Calu3 (cell line): ENCODE measurements at regions not wholly inside any gene's neighbourhood (a gene's known extent, or its start where the extent isn't known, plus 50 kb on each side); places are given as distances from the start of the nearest gene placed in this dataset.

Source experiments
- BruUV-seq: library from RNA; stranded (reverse); fragments of 400-500 nt; replicated peaks from 2 replicates; lab custom pipeline; 2021; lab: Mats Ljungman, UMichigan
- CTCF ChIA-PET: fragments of 300-600 bp; sonication (Branson Sonifier 250); formaldehyde crosslinking; loops from one replicate; lab custom pipeline; 2022; ENCODE audit warnings: antibody characterized with exemption; lab: Charles Lee
- DNase-seq: peaks from one replicate; pipeline ENCODE4 v3.0.0; 2022
- H3K27ac Mint-ChIP-seq: one replicate; pipeline ENCODE4 v1.8.0; 2022; ENCODE audit warnings: mixed read lengths; ENCODE audit not compliant: unreplicated experiment
- H3K27me3 Mint-ChIP-seq: one replicate; pipeline ENCODE4 v1.8.0; 2022; ENCODE audit warnings: mixed read lengths; ENCODE audit not compliant: unreplicated experiment
- H3K36me3 Mint-ChIP-seq: one replicate; pipeline ENCODE4 v1.8.0; 2022; ENCODE audit warnings: mild to moderate bottlenecking, moderate library complexity, mixed read lengths; ENCODE audit not compliant: insufficient read depth, unreplicated experiment
- H3K4me1 Mint-ChIP-seq: one replicate; pipeline ENCODE4 v1.8.0; 2022; ENCODE audit warnings: mild to moderate bottlenecking, low read depth, mixed read lengths; ENCODE audit not compliant: unreplicated experiment
- H3K4me3 Mint-ChIP-seq: one replicate; pipeline ENCODE4 v1.8.0; 2022; ENCODE audit warnings: mild to moderate bottlenecking, low read depth, moderate library complexity, mixed read lengths; ENCODE audit not compliant: unreplicated experiment
- H3K9me3 Mint-ChIP-seq: one replicate; pipeline ENCODE4 v1.8.0; 2022; ENCODE audit warnings: low read depth, mixed read lengths; ENCODE audit not compliant: unreplicated experiment
- intact Hi-C: fragments of 100-400 bp; cut with micrococcal nuclease; formaldehyde crosslinking; loops from one replicate; pipeline ENCODE4 v1.10.0; 2022; ENCODE audit not compliant: unreplicated experiment
- TF ChIP-seq, protein P1 (sequence below): fragments of 200-600 bp; IDR thresholded peaks from one replicate; pipeline ENCODE4 v1.8.0; 2022; ENCODE audit warnings: antibody characterized with exemption; ENCODE audit not compliant: unreplicated experiment

DNA sequence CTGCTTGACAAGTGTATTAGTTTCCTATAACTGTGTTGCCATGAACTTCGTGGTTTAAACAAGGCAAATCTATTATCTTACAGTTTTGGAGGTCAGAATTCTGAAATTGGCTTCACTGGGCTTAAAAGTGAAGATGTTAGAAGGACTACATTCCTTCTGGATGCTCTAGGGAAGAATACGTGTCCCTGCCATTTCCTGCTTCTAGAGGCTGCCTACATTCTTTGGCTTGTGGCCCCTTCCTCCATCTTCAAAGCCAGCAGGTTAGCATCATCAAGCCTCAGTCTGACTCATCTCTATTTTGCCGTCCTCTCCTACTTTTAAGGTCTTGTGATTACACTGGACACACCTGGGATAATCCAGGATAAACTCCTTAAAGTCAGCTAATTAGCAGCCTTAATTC lies 327.7 kb downstream of the SATB1 start:
- Mint-ChIP-seq H3K27me3 (no peaks in the 10 kb centered on the region), H3K4me1 (peaks cover 39% of the 10 kb centered on the region), H3K9me3 (peaks cover 3% of the 10 kb centered on the region), H3K27ac (peak overlapping the region; percentile 61), H3K36me3 (peaks cover 10% of the 10 kb centered on the region), H3K4me3 (no peak overlapping the region)
- BruUV-seq, result no TSS peak
- intact Hi-C loops, result no loop called here
- TF ChIP-seq, protein P1, sequence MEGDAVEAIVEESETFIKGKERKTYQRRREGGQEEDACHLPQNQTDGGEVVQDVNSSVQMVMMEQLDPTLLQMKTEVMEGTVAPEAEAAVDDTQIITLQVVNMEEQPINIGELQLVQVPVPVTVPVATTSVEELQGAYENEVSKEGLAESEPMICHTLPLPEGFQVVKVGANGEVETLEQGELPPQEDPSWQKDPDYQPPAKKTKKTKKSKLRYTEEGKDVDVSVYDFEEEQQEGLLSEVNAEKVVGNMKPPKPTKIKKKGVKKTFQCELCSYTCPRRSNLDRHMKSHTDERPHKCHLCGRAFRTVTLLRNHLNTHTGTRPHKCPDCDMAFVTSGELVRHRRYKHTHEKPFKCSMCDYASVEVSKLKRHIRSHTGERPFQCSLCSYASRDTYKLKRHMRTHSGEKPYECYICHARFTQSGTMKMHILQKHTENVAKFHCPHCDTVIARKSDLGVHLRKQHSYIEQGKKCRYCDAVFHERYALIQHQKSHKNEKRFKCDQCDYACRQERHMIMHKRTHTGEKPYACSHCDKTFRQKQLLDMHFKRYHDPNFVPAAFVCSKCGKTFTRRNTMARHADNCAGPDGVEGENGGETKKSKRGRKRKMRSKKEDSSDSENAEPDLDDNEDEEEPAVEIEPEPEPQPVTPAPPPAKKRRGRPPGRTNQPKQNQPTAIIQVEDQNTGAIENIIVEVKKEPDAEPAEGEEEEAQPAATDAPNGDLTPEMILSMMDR, result no peak
- CTCF ChIA-PET, result no interaction called here
- DNase-seq, result no peak

DNA sequence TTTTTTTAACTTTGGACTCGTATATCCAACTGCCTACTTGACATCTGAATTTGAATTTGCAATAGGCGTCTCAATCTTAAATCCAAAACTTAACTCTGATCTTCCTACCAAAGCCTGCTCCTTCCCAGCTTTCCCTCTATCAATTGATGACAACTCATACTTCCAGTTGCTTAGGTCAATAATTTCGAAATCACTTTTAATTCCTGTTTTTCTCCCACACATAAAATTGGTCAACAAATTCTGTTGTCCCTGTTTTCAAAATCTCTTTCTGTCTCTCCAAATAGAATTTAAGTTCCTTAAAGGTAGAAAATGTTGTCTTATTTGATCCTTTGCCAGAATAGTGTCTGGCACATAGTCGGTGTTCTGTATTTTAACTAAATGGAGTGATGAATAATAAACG lies 332.4 kb downstream of the SATB1 start:
- H3K4me3 Mint-ChIP-seq, result no peak overlapping the region
- H3K27ac Mint-ChIP-seq, result no peak overlapping the region
- no TSS peak for BruUV-seq
- CTCF ChIA-PET, result interaction anchor here (0.6 kb wide), 1 partner anchor 10 kb away, joined by 3 read pairs; no protein-coding TSS in a partner anchor
- TF ChIP-seq, protein P1, result no peak
- peaks cover 5% of the 10 kb centered on the region for H3K9me3 Mint-ChIP-seq
- no peaks in the 10 kb centered on the region for H3K27me3 Mint-ChIP-seq
- H3K36me3 Mint-ChIP-seq, result no peaks in the 10 kb centered on the region
- no peak for DNase-seq
- intact Hi-C loops, result no loop called here
- peaks cover 17% of the 10 kb centered on the region for H3K4me1 Mint-ChIP-seq

DNA sequence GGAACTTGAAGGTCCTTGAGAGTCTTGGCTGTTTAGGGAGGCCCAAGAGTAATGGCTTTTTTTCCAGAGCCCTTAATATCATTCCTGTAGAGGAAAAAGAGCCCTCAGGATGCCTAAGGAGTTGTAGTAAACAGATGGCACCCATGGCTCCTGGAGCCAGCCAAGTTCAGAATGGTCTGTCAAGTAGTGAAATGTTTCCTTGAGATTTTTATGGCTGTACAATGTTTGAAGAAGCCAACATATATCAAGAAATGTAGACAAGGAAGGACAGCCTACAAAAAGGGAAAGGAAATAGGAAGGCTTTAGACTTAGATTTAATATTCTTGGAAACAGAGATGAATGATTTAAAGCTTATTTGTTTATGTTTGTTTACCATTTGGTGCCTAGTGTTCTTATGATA lies 334.8 kb downstream of the SATB1 start:
- TF ChIP-seq, protein P1, result no peak
- H3K9me3 Mint-ChIP-seq, result peaks cover 2% of the 10 kb centered on the region

DNA sequence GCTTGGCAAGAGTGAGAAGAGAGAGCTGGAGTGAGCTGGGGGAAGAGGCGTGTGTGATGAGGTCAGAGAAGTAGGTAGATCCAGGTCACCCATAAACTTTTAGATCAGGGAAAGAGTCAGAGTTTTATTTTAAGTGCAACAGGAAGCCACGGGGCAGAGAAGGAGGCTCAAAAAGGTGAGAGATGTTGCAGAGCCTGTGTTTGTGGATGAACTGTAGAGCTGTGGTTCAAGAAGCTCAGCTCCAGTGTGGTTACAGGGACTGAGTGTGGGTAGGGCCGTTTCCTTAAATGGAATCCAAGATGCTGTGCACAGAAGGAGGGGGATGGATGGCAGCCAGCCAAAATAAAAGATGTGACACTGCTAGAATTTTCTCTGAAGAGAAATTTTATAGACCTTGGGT lies 337.2 kb downstream of the SATB1 start:
- CTCF ChIA-PET, result no interaction called here
- Mint-ChIP-seq H3K9me3 (peaks cover 2% of the 10 kb centered on the region), H3K27ac (no peak overlapping the region), H3K4me1 (peaks cover 11% of the 10 kb centered on the region), H3K27me3 (no peaks in the 10 kb centered on the region), H3K36me3 (no peaks in the 10 kb centered on the region), H3K4me3 (no peak overlapping the region)
- intact Hi-C loops, result no loop called here
- DNase-seq, result no peak
- no TSS peak for BruUV-seq
- TF ChIP-seq, protein P1, result no peak

More for the DNA sequence above, 334.8 kb downstream of the SATB1 start:
- DNase-seq, result no peak
- BruUV-seq, result no TSS peak
- intact Hi-C loops, result no loop called here
- H3K4me3 Mint-ChIP-seq, result no peak overlapping the region
- no peak overlapping the region for H3K27ac Mint-ChIP-seq
- H3K4me1 Mint-ChIP-seq, result peaks cover 12% of the 10 kb centered on the region
- no peaks in the 10 kb centered on the region for H3K27me3 Mint-ChIP-seq
- CTCF ChIA-PET, result no interaction called here
- no peaks in the 10 kb centered on the region for H3K36me3 Mint-ChIP-seq
